Fibroblast of skin of abdomen (primary cell): ENCODE measurements at regions not wholly inside any gene's neighbourhood (a gene's known extent, or its start where the extent isn't known, plus 50 kb on each side); places are given as distances from the start of the nearest gene placed in this dataset.

Source experiments
- DNase-seq: peaks from one replicate; pipeline ENCODE4 v3.0.0-alpha.2; 2013

GRCh38 chr13:46963904-46964303 lies 67.1 kb upstream of the HTR2A start:
- DNase-seq, result no peak

- peak; percentile 64 for DNase-seq
These were observed 65.6 kb upstream of the HTR2A start for GRCh38 chr13:46962281-46962941.

- DNase-seq, result peak; percentile 82
These were observed 64.9 kb upstream of the HTR2A start for GRCh38 chr13:46961719-46962118.

GRCh38 chr13:46953941-46954340 lies 57.1 kb upstream of the HTR2A start:
- no peak for DNase-seq

GRCh38 chr13:46953331-46953730 lies 56.5 kb upstream of the HTR2A start:
- no peak for DNase-seq

- peak; percentile 36 for DNase-seq
These were observed 54.7 kb upstream of the HTR2A start for GRCh38 chr13:46951516-46951915.

GRCh38 chr13:46949211-46949610 lies 52.4 kb upstream of the HTR2A start:
- DNase-seq, result no peak

GRCh38 chr13:46948338-46948737 lies 51.5 kb upstream of the HTR2A start:
- DNase-seq, result no peak

- DNase-seq, result no peak
These were observed 50.8 kb upstream of the HTR2A start for GRCh38 chr13:46947425-46948191.
